Esophagus squamous epithelium (tissue), 5 donors: ENCODE measurements at regions not wholly inside any gene's neighbourhood (a gene's known extent, or its start where the extent isn't known, plus 50 kb on each side); places are given as distances from the start of the nearest gene placed in this dataset.

ENCODE experiments used
- DNase-seq: peaks from one replicate; lab custom pipeline; 2025; lab: John Stamatoyannopoulos, UW
- H3K27ac ChIP-seq, 4 donors: fragments of 200-600 bp; sonication (generic); one replicate each; pipeline ENCODE4 v1.5.1; 2016 to 2019; ENCODE audit warnings: mild to moderate bottlenecking in 1 of 4
- H3K27me3 ChIP-seq, 4 donors: fragments of 200-600 bp; sonication (generic); 1 replicate in 3 of 4; 2 replicates in 1 of 4; pipeline versions ENCODE4 v1.5.1 to v1.6.0; 2017 to 2021; ENCODE audit warnings: antibody characterized with exemption in 1 of 4
- H3K36me3 ChIP-seq, 3 donors: fragments of 200-600 bp; sonication (generic); one replicate each; pipeline ENCODE4 v1.5.1; 2016 to 2019
- H3K4me1 ChIP-seq, 3 donors: fragments of 200-600 bp; sonication (generic); one replicate each; pipeline ENCODE4 v1.5.1; 2017 to 2019
- H3K4me3 ChIP-seq, 4 donors: fragments of 200-600 bp; sonication (generic); 1 replicate in 3 of 4; 2 replicates in 1 of 4; pipeline ENCODE4 v1.5.1; 2016 to 2019; ENCODE audit warnings: mild to moderate bottlenecking in 2 of 4, moderate library complexity in 1 of 4
- H3K9me3 ChIP-seq, 3 donors: fragments of 200-600 bp; sonication (generic); one replicate each; pipeline ENCODE4 v1.5.1; 2016 to 2019
- CTCF ChIP-seq, 6 experiments: fragments of 450-650 bp in 4 of 6; fragments of 200-600 bp in 2 of 6; sonication (generic) in 2 of 6; IDR thresholded peaks; one replicate each; pipeline ENCODE4 v1.5.1; 2016 to 2019; ENCODE audit warnings: antibody characterized with exemption in 6 of 6, mild to moderate bottlenecking in 4 of 6, moderate library complexity in 4 of 6
- POLR2A ChIP-seq, 4 donors: fragments of 450-650 bp; IDR thresholded peaks; one replicate each; pipeline ENCODE4 v1.6.1; 2017; ENCODE audit warnings: antibody characterized with exemption in 4 of 4, mild to moderate bottlenecking in 4 of 4, moderate library complexity in 3 of 4
- WGBS, 2 donors: methylation state at CpG; one replicate each; pipeline ENCODE4 v1.1.5; 2018; 5-methylcytosine and 5-hydroxymethylcytosine counted together
- intact Hi-C: fragments of 100-400 bp; cut with DNase I; formaldehyde crosslinking; loops from one replicate; pipeline ENCODE4 v1.15.0; 2022
- donor health status: DM: yes; HTN: yes; CAD: no.

- H3K27me3 ChIP-seq, result no peaks in the 10 kb centered on the region
- TF ChIP-seq POLR2A (IDR thresholded peaks at IDR 0.05), result no peak
- no peak for TF ChIP-seq CTCF (IDR thresholded peaks at IDR 0.05)
- DNase-seq, result no peak
- H3K36me3 ChIP-seq, result no peaks in the 10 kb centered on the region
- intact Hi-C loops, result no loop called here
- 86 to 96% methylated on average over 8 to 10 of the region's 10 CpGs for WGBS, 2 donors
- no peak overlapping the region for H3K4me3 ChIP-seq
- no peak overlapping the region for H3K27ac ChIP-seq
- peaks cover 0 to 10% (median 0%) of the 10 kb centered on the region in 3 donors for H3K4me1 ChIP-seq
- no peaks in the 10 kb centered on the region for H3K9me3 ChIP-seq
Measured at GRCh38 chr22:26753125-26753862, 95.9 kb downstream of the MIAT start.

- WGBS, 2 donors, result 18 to 38% methylated on average over 18 to 22 of the region's 47 CpGs
- Histone ChIP-seq H3K27me3 (no peaks in the 10 kb centered on the region), H3K27ac (no peak overlapping the region), H3K4me3 (peak overlapping the region in 2 of 4 donors; percentile 26 to 54), H3K4me1 (peaks cover 0 to 10% (median 0%) of the 10 kb centered on the region in 3 donors), H3K36me3 (no peaks in the 10 kb centered on the region), H3K9me3 (no peaks in the 10 kb centered on the region)
- intact Hi-C loops, result no loop called here
- TF ChIP-seq POLR2A (IDR thresholded peaks at IDR 0.05) (no peak), CTCF (IDR thresholded peaks at IDR 0.05) (peak; percentile 68 to 95 (median 88))
- no peak for DNase-seq
Measured at GRCh38 chr22:26756675-26757293, 99.4 kb downstream of the MIAT start.

- 98% methylated on average over 4 of the region's 4 CpGs for WGBS, 2 donors
- Histone ChIP-seq H3K27ac (no peak overlapping the region), H3K36me3 (no peaks in the 10 kb centered on the region), H3K4me3 (no peak overlapping the region), H3K4me1 (peaks cover 0 to 10% (median 0%) of the 10 kb centered on the region in 3 donors), H3K9me3 (no peaks in the 10 kb centered on the region), H3K27me3 (no peaks in the 10 kb centered on the region)
- DNase-seq, result no peak
- intact Hi-C loops, result no loop called here
- TF ChIP-seq CTCF (IDR thresholded peaks at IDR 0.05) (no peak), POLR2A (IDR thresholded peaks at IDR 0.05) (no peak)
Measured at GRCh38 chr22:26757496-26757895, 100.1 kb downstream of the MIAT start.

- H3K9me3 ChIP-seq, result peaks cover 0 to 8% (median 0%) of the 10 kb centered on the region in 3 donors
- H3K27ac ChIP-seq, result no peak overlapping the region
- no peak overlapping the region for H3K4me3 ChIP-seq
- no peak for DNase-seq
- intact Hi-C loops, result no loop called here
- TF ChIP-seq POLR2A (IDR thresholded peaks at IDR 0.05), result no peak
- no peak for TF ChIP-seq CTCF (IDR thresholded peaks at IDR 0.05)
- WGBS, 2 donors, result 69 to 83% methylated on average over 16 to 17 of the region's 17 CpGs
- no peaks in the 10 kb centered on the region for H3K27me3 ChIP-seq
- H3K36me3 ChIP-seq, result peaks cover 0 to 20% (median 0%) of the 10 kb centered on the region in 3 donors
- peaks cover 0 to 3% (median 0%) of the 10 kb centered on the region in 3 donors for H3K4me1 ChIP-seq
Measured at GRCh38 chr22:26762503-26763472, 105.4 kb downstream of the MIAT start.
